MM.1S (cell line): ENCODE measurements at regions not wholly inside any gene's neighbourhood (a gene's known extent, or its start where the extent isn't known, plus 50 kb on each side); places are given as distances from the start of the nearest gene placed in this dataset.

Source experiments
- DNase-seq: peaks from one replicate; pipeline ENCODE4 v3.0.0-alpha.2; 2015
- H2AFZ ChIP-seq: fragments of 300-600 bp; sonication (generic); 2 replicates; pipeline ENCODE4 v1.6.0; 2016; ENCODE audit warnings: antibody characterized with exemption, low read length
- H3F3A ChIP-seq: fragments of 300-600 bp; sonication (generic); 2 replicates; pipeline ENCODE4 v1.6.1; 2016; ENCODE audit warnings: mild to moderate bottlenecking, antibody characterized with exemption, low read length, moderate library complexity, mixed read lengths; ENCODE audit not compliant: insufficient read depth
- H3K27ac ChIP-seq: fragments of 300-600 bp; sonication (generic); 2 replicates; pipeline ENCODE4 v1.5.1; 2016; ENCODE audit warnings: mild to moderate bottlenecking, low read length
- H3K27me3 ChIP-seq: fragments of 300-600 bp; sonication (generic); replicated peaks from 2 replicates; pipeline ENCODE4 v1.6.0; 2016; ENCODE audit warnings: low read length; ENCODE audit not compliant: insufficient read depth
- H3K36me3 ChIP-seq: fragments of 300-600 bp; sonication (generic); replicated peaks from 2 replicates; pipeline ENCODE4 v1.6.1; 2016; ENCODE audit warnings: mild to moderate bottlenecking, low read length, mixed read lengths; ENCODE audit not compliant: insufficient read depth
- H3K4me1 ChIP-seq: fragments of 300-600 bp; sonication (generic); 2 replicates; pipeline ENCODE4 v1.6.1; 2016; ENCODE audit warnings: low read length, mixed read lengths
- H3K4me2 ChIP-seq: fragments of 300-600 bp; sonication (generic); 2 replicates; pipeline ENCODE4 v1.6.0; 2016; ENCODE audit warnings: low read depth, low read length
- H3K4me3 ChIP-seq: fragments of 300-600 bp; sonication (generic); 2 replicates; pipeline ENCODE4 v1.5.1; 2016; ENCODE audit warnings: low read length, mixed read lengths
- H3K79me2 ChIP-seq: fragments of 300-600 bp; sonication (generic); 2 replicates; pipeline ENCODE4 v1.6.1; 2016; ENCODE audit warnings: mixed run types, low read length, mixed read lengths
- H3K9ac ChIP-seq: fragments of 300-600 bp; sonication (generic); 2 replicates; pipeline ENCODE4 v1.6.1; 2016; ENCODE audit warnings: low read length, mixed read lengths
- H3K9me2 ChIP-seq: fragments of 300-600 bp; sonication (generic); replicated peaks from 2 replicates; pipeline ENCODE4 v1.6.1; 2016; ENCODE audit warnings: mild to moderate bottlenecking, low read length, mixed read lengths; ENCODE audit not compliant: insufficient read depth
- H3K9me3 ChIP-seq: fragments of 300-600 bp; sonication (generic); replicated peaks from 2 replicates; pipeline ENCODE4 v1.6.1; 2016; ENCODE audit warnings: mild to moderate bottlenecking, low read length, mixed read lengths; ENCODE audit not compliant: insufficient read depth
- H4K20me1 ChIP-seq: fragments of 300-600 bp; sonication (generic); 2 replicates; pipeline ENCODE4 v1.6.1; 2016; ENCODE audit warnings: mild to moderate bottlenecking, low read length, moderate library complexity, mixed read lengths; ENCODE audit not compliant: insufficient read depth
- EZH2 ChIP-seq: fragments of 300-600 bp; sonication (generic); optimal IDR thresholded peaks from 2 replicates; pipeline ENCODE3; 2017; ENCODE audit warnings: low read depth, mild to moderate bottlenecking, antibody characterized with exemption, low read length, mixed read lengths
- EZH2phosphoT487 ChIP-seq: fragments of 300-600 bp; sonication (generic); IDR thresholded peaks from 2 replicates; pipeline ENCODE4 v1.6.1; 2018; ENCODE audit warnings: antibody characterized with exemption, low read length
- TF ChIP-seq, protein P1 (sequence below): fragments of 300-600 bp; sonication (generic); IDR thresholded peaks from 2 replicates; pipeline ENCODE4 v1.5.1; 2016; ENCODE audit warnings: antibody characterized with exemption, low read length, mixed read lengths

DNA sequence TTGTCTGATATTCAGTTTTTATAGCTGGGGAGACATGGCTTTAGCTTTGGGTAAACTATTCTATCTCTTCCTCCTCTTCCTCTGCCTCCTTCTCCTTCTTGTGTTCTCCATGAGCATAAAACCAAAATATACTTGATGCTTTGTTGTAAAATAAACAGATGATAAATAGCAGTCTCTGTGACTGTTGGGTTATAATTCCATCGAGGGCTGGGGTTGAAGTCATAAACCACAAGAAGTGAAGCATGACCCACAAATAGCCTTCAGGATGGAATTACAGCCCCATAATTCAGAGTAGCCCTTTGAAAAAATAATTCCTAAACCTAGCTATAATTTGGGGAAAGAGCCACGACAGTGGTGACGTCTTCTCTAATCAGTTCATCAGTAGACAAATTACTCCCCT, 177.7 kb downstream of the SNX19 start:
- Histone ChIP-seq H3K27me3 (no peaks in the 10 kb centered on the region), H3K9me3 (no peaks in the 10 kb centered on the region), H3K79me2 (no peaks in the 10 kb centered on the region), H3K9me2 (no peaks in the 10 kb centered on the region), H3K4me3 (no peak overlapping the region), H3K4me1 (no peaks in the 10 kb centered on the region), H3K4me2 (no peak overlapping the region), H3K36me3 (no peaks in the 10 kb centered on the region), H4K20me1 (no peaks in the 10 kb centered on the region), H3K9ac (no peak overlapping the region), H3F3A (no peaks in the 10 kb centered on the region), H3K27ac (no peak overlapping the region), H2AFZ (no peak overlapping the region)
- no peak for DNase-seq
- TF ChIP-seq EZH2phosphoT487 (no peak), EZH2 (no peak)
- TF ChIP-seq, protein P1, sequence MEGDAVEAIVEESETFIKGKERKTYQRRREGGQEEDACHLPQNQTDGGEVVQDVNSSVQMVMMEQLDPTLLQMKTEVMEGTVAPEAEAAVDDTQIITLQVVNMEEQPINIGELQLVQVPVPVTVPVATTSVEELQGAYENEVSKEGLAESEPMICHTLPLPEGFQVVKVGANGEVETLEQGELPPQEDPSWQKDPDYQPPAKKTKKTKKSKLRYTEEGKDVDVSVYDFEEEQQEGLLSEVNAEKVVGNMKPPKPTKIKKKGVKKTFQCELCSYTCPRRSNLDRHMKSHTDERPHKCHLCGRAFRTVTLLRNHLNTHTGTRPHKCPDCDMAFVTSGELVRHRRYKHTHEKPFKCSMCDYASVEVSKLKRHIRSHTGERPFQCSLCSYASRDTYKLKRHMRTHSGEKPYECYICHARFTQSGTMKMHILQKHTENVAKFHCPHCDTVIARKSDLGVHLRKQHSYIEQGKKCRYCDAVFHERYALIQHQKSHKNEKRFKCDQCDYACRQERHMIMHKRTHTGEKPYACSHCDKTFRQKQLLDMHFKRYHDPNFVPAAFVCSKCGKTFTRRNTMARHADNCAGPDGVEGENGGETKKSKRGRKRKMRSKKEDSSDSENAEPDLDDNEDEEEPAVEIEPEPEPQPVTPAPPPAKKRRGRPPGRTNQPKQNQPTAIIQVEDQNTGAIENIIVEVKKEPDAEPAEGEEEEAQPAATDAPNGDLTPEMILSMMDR, result no peak

DNA sequence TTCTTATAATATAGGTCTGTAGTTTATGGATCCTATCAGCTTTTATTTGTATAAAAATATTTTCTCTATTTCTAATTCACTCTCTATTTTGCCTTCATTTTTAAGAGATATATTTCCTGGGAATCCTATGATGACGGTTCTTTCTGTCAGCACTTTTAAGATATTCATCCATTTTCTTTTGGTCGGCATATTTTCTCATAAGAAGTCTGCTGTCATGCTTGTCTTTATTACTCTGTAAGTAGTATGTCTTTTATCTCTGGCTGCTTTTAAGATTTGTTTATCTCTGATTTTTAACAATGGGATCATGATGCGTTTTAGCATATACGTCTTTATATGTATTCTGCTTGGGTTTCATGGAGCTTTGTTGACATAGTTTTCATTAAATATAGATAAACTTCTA, 175.5 kb downstream of the SNX19 start:
- Histone ChIP-seq H3K27me3 (no peaks in the 10 kb centered on the region), H2AFZ (no peak overlapping the region), H3K27ac (no peak overlapping the region), H3K79me2 (no peaks in the 10 kb centered on the region), H3F3A (no peaks in the 10 kb centered on the region), H3K4me3 (no peak overlapping the region), H3K9me3 (no peaks in the 10 kb centered on the region), H3K4me1 (no peaks in the 10 kb centered on the region), H3K4me2 (no peak overlapping the region), H3K36me3 (no peaks in the 10 kb centered on the region), H3K9me2 (no peaks in the 10 kb centered on the region), H3K9ac (no peak overlapping the region), H4K20me1 (no peaks in the 10 kb centered on the region)
- no peak for TF ChIP-seq EZH2phosphoT487
- TF ChIP-seq, protein P1, result no peak
- no peak for TF ChIP-seq EZH2
- DNase-seq, result no peak

DNA sequence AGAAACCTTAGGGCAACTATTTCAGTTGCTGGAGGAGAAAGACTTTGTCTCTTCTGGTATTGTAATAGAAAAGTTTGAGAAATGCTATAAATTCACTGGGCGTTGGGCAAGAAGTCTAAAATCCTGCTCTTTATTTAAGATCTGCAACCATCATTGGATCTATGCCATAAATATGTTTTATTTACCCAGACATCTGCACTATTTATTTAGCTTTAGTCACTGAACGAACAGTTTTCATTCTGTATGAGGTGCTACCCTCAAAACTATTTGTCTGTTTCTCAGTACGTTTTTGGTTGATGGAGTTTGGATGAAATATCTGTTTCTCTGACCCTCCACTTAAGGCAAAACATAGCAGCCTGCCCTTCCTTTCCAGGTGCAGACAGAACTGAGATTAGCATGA, 171.5 kb downstream of the SNX19 start:
- no peak for DNase-seq
- no peaks in the 10 kb centered on the region for H3K79me2 ChIP-seq
- H3K27ac ChIP-seq, result no peak overlapping the region
- TF ChIP-seq, protein P1, result no peak
- TF ChIP-seq EZH2 (no peak), EZH2phosphoT487 (no peak)
- H2AFZ ChIP-seq, result no peak overlapping the region
- no peaks in the 10 kb centered on the region for H3K9me2 ChIP-seq
- no peak overlapping the region for H3K4me3 ChIP-seq
- no peak overlapping the region for H3K4me2 ChIP-seq
- no peak overlapping the region for H3K9ac ChIP-seq
- no peaks in the 10 kb centered on the region for H3F3A ChIP-seq
- H3K9me3 ChIP-seq, result no peaks in the 10 kb centered on the region
- H3K4me1 ChIP-seq, result no peaks in the 10 kb centered on the region
- no peaks in the 10 kb centered on the region for H4K20me1 ChIP-seq
- no peaks in the 10 kb centered on the region for H3K36me3 ChIP-seq
- H3K27me3 ChIP-seq, result no peaks in the 10 kb centered on the region
